ENCODE measurements at regions not wholly inside any gene's neighbourhood (a gene's known extent, or its start where the extent isn't known, plus 50 kb on each side); places are given as distances from the start of the nearest gene placed in this dataset.

- no peak for TF ChIP-seq CTCF (conservative IDR thresholded peaks at IDR 0.05 in 1 of 2, IDR thresholded peaks at IDR 0.05 in 1 of 2; ENCODE audit: low read depth in 1 of 2, low read length in 2 of 2)
- TF ChIP-seq EZH2 (IDR thresholded peaks at IDR 0.05; ENCODE audit: low read length, missing control alignments) = no peak
Observed at GRCh38 chr2:126503476-126503875, 152.5 kb upstream of the GYPC start.

Data from fibroblast of lung (primary cell).